GM13976 (cell line): ENCODE measurements at regions not wholly inside any gene's neighbourhood (a gene's known extent, or its start where the extent isn't known, plus 50 kb on each side); places are given as distances from the start of the nearest gene placed in this dataset.

ENCODE experiments used
- DNase-seq: peaks from one replicate; pipeline ENCODE4 v3.0.0; 2012; ENCODE audit warnings: low spot score
- in situ Hi-C: fragments of 300-500 bp; cut with MboI; formaldehyde crosslinking; loops from one replicate; pipeline ENCODE4 v1.12.0; 2022; ENCODE audit warnings: low sequenced_read_pairs, mixed read lengths, inconsistent platforms; ENCODE audit not compliant: unreplicated experiment
- TF ChIP-seq, protein P1 (sequence below): IDR thresholded peaks from 2 replicates; pipeline ENCODE4 v1.5.1; 2012; ENCODE audit warnings: borderline replicate concordance, mild to moderate bottlenecking; ENCODE audit not compliant: insufficient read depth; ENCODE audit errors: extremely low read depth, missing control alignments, control extremely low read depth

DNA sequence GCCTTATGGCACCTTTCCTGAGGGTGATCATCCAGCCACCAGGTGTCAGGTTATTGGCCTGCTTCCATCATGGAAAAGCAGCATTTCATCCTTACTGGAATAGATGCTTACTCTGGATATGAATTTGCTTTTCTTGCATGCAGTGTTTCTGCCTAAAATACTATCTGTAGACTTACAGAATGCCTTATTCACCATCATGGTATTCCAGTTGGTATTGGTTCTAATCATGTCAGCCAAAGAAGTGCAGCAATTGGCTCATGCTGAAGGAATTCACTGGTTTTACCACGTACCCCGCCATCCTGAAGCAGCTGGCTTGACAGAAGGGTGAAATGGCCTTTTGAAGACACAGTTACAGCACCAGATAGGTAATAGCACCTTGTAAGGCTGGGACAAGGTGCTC, 194.2 kb downstream of the AASDHPPT start:
- no peak for DNase-seq
- in situ Hi-C loops: no loop called here
- TF ChIP-seq, protein P1, sequence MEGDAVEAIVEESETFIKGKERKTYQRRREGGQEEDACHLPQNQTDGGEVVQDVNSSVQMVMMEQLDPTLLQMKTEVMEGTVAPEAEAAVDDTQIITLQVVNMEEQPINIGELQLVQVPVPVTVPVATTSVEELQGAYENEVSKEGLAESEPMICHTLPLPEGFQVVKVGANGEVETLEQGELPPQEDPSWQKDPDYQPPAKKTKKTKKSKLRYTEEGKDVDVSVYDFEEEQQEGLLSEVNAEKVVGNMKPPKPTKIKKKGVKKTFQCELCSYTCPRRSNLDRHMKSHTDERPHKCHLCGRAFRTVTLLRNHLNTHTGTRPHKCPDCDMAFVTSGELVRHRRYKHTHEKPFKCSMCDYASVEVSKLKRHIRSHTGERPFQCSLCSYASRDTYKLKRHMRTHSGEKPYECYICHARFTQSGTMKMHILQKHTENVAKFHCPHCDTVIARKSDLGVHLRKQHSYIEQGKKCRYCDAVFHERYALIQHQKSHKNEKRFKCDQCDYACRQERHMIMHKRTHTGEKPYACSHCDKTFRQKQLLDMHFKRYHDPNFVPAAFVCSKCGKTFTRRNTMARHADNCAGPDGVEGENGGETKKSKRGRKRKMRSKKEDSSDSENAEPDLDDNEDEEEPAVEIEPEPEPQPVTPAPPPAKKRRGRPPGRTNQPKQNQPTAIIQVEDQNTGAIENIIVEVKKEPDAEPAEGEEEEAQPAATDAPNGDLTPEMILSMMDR: no peak

GRCh38 chr11:106275151-106275550, 197.7 kb downstream of the AASDHPPT start:
- TF ChIP-seq, protein P1: no peak
- DNase-seq: no peak
- in situ Hi-C loops: no loop called here

GRCh38 chr11:106276126-106276525, 198.7 kb downstream of the AASDHPPT start:
- in situ Hi-C loops: no loop called here
- DNase-seq: no peak
- TF ChIP-seq, protein P1: no peak

DNA sequence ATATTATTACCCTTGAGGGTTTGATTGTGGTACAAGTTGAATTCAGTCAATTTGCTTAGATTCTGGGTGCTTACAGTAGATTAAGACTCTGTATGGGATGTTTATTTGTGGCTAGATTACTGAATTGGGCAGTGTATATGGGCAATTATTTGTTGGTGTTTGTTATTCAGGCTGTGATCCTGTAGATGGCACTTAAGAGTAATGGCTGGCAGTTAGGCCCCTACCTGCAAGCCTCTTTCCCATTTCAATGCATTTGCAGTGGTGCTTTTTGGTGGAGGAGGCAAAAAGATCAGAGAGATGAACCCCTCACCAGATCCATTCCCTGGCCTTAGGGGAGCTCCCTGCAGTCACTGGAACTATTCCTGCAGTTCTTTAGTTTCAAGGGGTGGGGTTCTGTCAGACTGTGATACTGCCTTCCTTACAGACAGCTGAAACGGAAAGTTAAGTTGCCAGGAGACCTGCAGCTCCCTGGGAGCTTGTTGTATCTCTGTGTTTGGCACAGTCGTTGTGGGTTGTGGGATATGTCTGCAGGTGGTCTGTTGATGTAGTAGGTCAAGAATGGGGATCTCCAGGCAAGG, 199.5 kb downstream of the AASDHPPT start:
- DNase-seq: no peak
- TF ChIP-seq, protein P1: no peak
- in situ Hi-C loops: no loop called here

DNA sequence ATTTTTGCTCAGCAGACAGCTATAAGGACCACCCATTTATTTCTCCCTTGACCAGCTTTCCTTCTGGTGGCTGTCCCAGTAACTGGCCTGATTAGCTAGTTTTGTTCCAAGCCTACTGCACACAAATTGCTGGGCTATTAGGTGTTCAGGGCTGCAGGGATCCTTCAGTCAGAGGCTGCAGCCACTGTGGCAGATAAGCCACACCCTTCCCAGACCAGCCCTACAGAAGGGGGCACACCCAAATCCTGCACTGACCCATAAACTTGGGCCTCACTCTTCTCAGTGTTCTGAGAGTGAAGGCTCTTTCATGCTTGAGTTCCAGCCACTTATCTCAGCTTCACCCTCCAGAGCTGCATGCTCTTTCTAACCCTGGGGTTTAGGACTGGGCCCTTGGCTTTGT, 200.0 kb downstream of the AASDHPPT start:
- DNase-seq: no peak
- in situ Hi-C loops: no loop called here
- TF ChIP-seq, protein P1: no peak

GRCh38 chr11:106278391-106278790, 200.9 kb downstream of the AASDHPPT start:
- in situ Hi-C loops: no loop called here
- TF ChIP-seq, protein P1: no peak

GRCh38 chr11:106280036-106280435, 202.6 kb downstream of the AASDHPPT start:
- TF ChIP-seq, protein P1: no peak
- in situ Hi-C loops: no loop called here
- no peak for DNase-seq

More at GRCh38 chr11:106278391-106278790, 200.9 kb downstream of the AASDHPPT start:
- DNase-seq: no peak
